Loucy (cell line): ENCODE measurements at regions not wholly inside any gene's neighbourhood (a gene's known extent, or its start where the extent isn't known, plus 50 kb on each side); places are given as distances from the start of the nearest gene placed in this dataset.

Source experiments
- H2AFZ ChIP-seq: fragments of 200-600 bp; sonication (generic); 2 replicates; pipeline ENCODE4 v1.6.0; 2016; ENCODE audit warnings: antibody characterized with exemption, mild to moderate bottlenecking, low read length, moderate library complexity
- H3F3A ChIP-seq: fragments of 200-600 bp; 2 replicates; pipeline ENCODE4 v1.6.0; 2016; ENCODE audit warnings: antibody characterized with exemption, low read depth, mild to moderate bottlenecking
- H3K27me3 ChIP-seq: fragments of 200-600 bp; sonication (generic); 2 replicates; pipeline ENCODE4 v1.6.1; 2014; ENCODE audit warnings: low read length, mild to moderate bottlenecking; ENCODE audit not compliant: insufficient read depth, poor library complexity, severe bottlenecking
- H3K36me3 ChIP-seq: fragments of 200-600 bp; sonication (generic); 2 replicates; pipeline ENCODE4 v1.6.1; 2016; ENCODE audit warnings: low read length; ENCODE audit not compliant: insufficient read depth
- H3K4me1 ChIP-seq: fragments of 200-600 bp; sonication (generic); 2 replicates; pipeline ENCODE4 v1.5.1; 2014; ENCODE audit warnings: low read length, mild to moderate bottlenecking; ENCODE audit not compliant: insufficient read depth, poor library complexity, severe bottlenecking
- H3K4me2 ChIP-seq: fragments of 200-600 bp; sonication (generic); 2 replicates; pipeline ENCODE4 v1.6.0; 2014; ENCODE audit warnings: antibody characterized with exemption, low read length, low read depth, mild to moderate bottlenecking; ENCODE audit not compliant: poor library complexity, severe bottlenecking
- H3K4me3 ChIP-seq: fragments of 200-600 bp; sonication (generic); 2 replicates; pipeline ENCODE4 v1.5.1; 2014; ENCODE audit warnings: low read length, mild to moderate bottlenecking, mixed read lengths; ENCODE audit not compliant: poor library complexity, severe bottlenecking
- H3K79me2 ChIP-seq: fragments of 200-600 bp; sonication (generic); 2 replicates; pipeline ENCODE4 v1.6.1; 2014; ENCODE audit warnings: low read length; ENCODE audit not compliant: insufficient read depth
- H3K9ac ChIP-seq: fragments of 200-600 bp; sonication (generic); 2 replicates; pipeline ENCODE4 v1.6.0; 2014; ENCODE audit warnings: mild to moderate bottlenecking, low read depth, low read length, moderate library complexity; ENCODE audit not compliant: poor library complexity, severe bottlenecking
- H3K9me2 ChIP-seq: fragments of 200-600 bp; sonication (generic); replicated peaks from 2 replicates; pipeline ENCODE4 v1.6.1; 2016; ENCODE audit warnings: low read depth, low read length, mixed read lengths
- H3K9me3 ChIP-seq: fragments of 200-600 bp; sonication (generic); 2 replicates; pipeline ENCODE4 v1.6.1; 2014; ENCODE audit warnings: mild to moderate bottlenecking, antibody characterized with exemption, low read length, low read depth; ENCODE audit not compliant: insufficient read depth
- H4K20me1 ChIP-seq: fragments of 200-600 bp; sonication (generic); 2 replicates; pipeline ENCODE4 v1.6.0; 2014; ENCODE audit warnings: antibody characterized with exemption, low read length, mild to moderate bottlenecking; ENCODE audit not compliant: insufficient read depth, poor library complexity, severe bottlenecking
- CTCF ChIP-seq: fragments of 200-600 bp; sonication (generic); conservative IDR thresholded peaks from 2 replicates; pipeline ENCODE4 v1.5.1; 2014; ENCODE audit warnings: mild to moderate bottlenecking, antibody characterized with exemption, low read length
- EZH2phosphoT487 ChIP-seq: fragments of 200-600 bp; IDR thresholded peaks from 2 replicates; pipeline ENCODE4 v1.6.1; 2018; ENCODE audit warnings: antibody characterized with exemption, mild to moderate bottlenecking, moderate library complexity, borderline replicate concordance

GRCh38 chr2:123035541-123035940 is 989.5 kb upstream of the CNTNAP5 start:
- no peaks in the 10 kb centered on the region for H3K27me3 ChIP-seq
- H4K20me1 ChIP-seq, result no peaks in the 10 kb centered on the region
- H2AFZ ChIP-seq, result no peak overlapping the region
- no peak overlapping the region for H3K4me3 ChIP-seq
- H3K36me3 ChIP-seq, result no peaks in the 10 kb centered on the region
- no peaks in the 10 kb centered on the region for H3K9me3 ChIP-seq
- H3K4me1 ChIP-seq, result no peaks in the 10 kb centered on the region
- no peaks in the 10 kb centered on the region for H3K9me2 ChIP-seq
- H3F3A ChIP-seq, result no peaks in the 10 kb centered on the region
- no peak overlapping the region for H3K9ac ChIP-seq
- H3K4me2 ChIP-seq, result no peak overlapping the region
- no peaks in the 10 kb centered on the region for H3K79me2 ChIP-seq
- no peak for TF ChIP-seq CTCF
- TF ChIP-seq EZH2phosphoT487, result no peak

- Histone ChIP-seq H3K9me2 (no peaks in the 10 kb centered on the region), H2AFZ (no peak overlapping the region), H3K4me2 (no peak overlapping the region), H3K36me3 (no peaks in the 10 kb centered on the region), H3F3A (no peaks in the 10 kb centered on the region), H3K4me1 (no peaks in the 10 kb centered on the region), H3K9ac (no peak overlapping the region), H3K79me2 (no peaks in the 10 kb centered on the region), H4K20me1 (no peaks in the 10 kb centered on the region), H3K4me3 (no peak overlapping the region), H3K27me3 (no peaks in the 10 kb centered on the region), H3K9me3 (no peaks in the 10 kb centered on the region)
- TF ChIP-seq CTCF (no peak), EZH2phosphoT487 (no peak)
Measured at GRCh38 chr2:123036300-123036699, 988.8 kb upstream of the CNTNAP5 start.

GRCh38 chr2:123040506-123040905 is 984.6 kb upstream of the CNTNAP5 start:
- no peaks in the 10 kb centered on the region for H3F3A ChIP-seq
- TF ChIP-seq EZH2phosphoT487 (no peak), CTCF (no peak)
- no peaks in the 10 kb centered on the region for H3K9me3 ChIP-seq
- no peak overlapping the region for H3K4me2 ChIP-seq
- no peak overlapping the region for H2AFZ ChIP-seq
- no peaks in the 10 kb centered on the region for H3K4me1 ChIP-seq
- no peaks in the 10 kb centered on the region for H3K9me2 ChIP-seq
- no peak overlapping the region for H3K4me3 ChIP-seq
- no peaks in the 10 kb centered on the region for H4K20me1 ChIP-seq
- H3K79me2 ChIP-seq, result no peaks in the 10 kb centered on the region
- no peaks in the 10 kb centered on the region for H3K36me3 ChIP-seq
- H3K27me3 ChIP-seq, result no peaks in the 10 kb centered on the region
- no peak overlapping the region for H3K9ac ChIP-seq
